ENCODE measurements at regions not wholly inside any gene's neighbourhood (a gene's known extent, or its start where the extent isn't known, plus 50 kb on each side); places are given as distances from the start of the nearest gene placed in this dataset.

- no peak for DNase-seq (ENCODE audit: extremely low read depth, insufficient read length)
- Histone ChIP-seq H3K36me3 (ENCODE audit: control insufficient read depth, insufficient read depth, low read length) (no peaks in the 10 kb centered on the region), H3K4me3 (replicated peaks; ENCODE audit: low read depth, low read length) (no peak overlapping the region), H3K27me3 (replicated peaks; ENCODE audit: control insufficient read depth, insufficient read depth, low read length) (no peaks in the 10 kb centered on the region)
- TF ChIP-seq CTCF (IDR thresholded peaks at IDR 0.05; ENCODE audit: insufficient read depth, low read length, poor library complexity, severe bottlenecking), result no peak
These were observed 186.3 kb downstream of the IRS2 start for GRCh38 chr13:109599901-109600657.

- TF ChIP-seq CTCF (IDR thresholded peaks at IDR 0.05; ENCODE audit: insufficient read depth, low read length, poor library complexity, severe bottlenecking), result no peak
- Histone ChIP-seq H3K4me3 (replicated peaks; ENCODE audit: low read depth, low read length) (no peak overlapping the region), H3K36me3 (ENCODE audit: control insufficient read depth, insufficient read depth, low read length) (no peaks in the 10 kb centered on the region), H3K27me3 (replicated peaks; ENCODE audit: control insufficient read depth, insufficient read depth, low read length) (no peaks in the 10 kb centered on the region)
- no peak for DNase-seq (ENCODE audit: extremely low read depth, insufficient read length)
These were observed 190.9 kb downstream of the IRS2 start for GRCh38 chr13:109595471-109595870.

GRCh38 chr13:109593230-109593629, 193.2 kb downstream of the IRS2 start:
- no peaks in the 10 kb centered on the region for H3K27me3 ChIP-seq (replicated peaks; ENCODE audit: control insufficient read depth, insufficient read depth, low read length)
- no peaks in the 10 kb centered on the region for H3K36me3 ChIP-seq (ENCODE audit: control insufficient read depth, insufficient read depth, low read length)
- no peak overlapping the region for H3K4me3 ChIP-seq (replicated peaks; ENCODE audit: low read depth, low read length)
- TF ChIP-seq CTCF (IDR thresholded peaks at IDR 0.05; ENCODE audit: insufficient read depth, low read length, poor library complexity, severe bottlenecking), result no peak
- DNase-seq (ENCODE audit: extremely low read depth, insufficient read length), result no peak

- DNase-seq (ENCODE audit: extremely low read depth, insufficient read length), result no peak
- Histone ChIP-seq H3K4me3 (replicated peaks; ENCODE audit: low read depth, low read length) (no peak overlapping the region), H3K27me3 (replicated peaks; ENCODE audit: control insufficient read depth, insufficient read depth, low read length) (no peaks in the 10 kb centered on the region), H3K36me3 (ENCODE audit: control insufficient read depth, insufficient read depth, low read length) (no peaks in the 10 kb centered on the region)
- TF ChIP-seq CTCF (IDR thresholded peaks at IDR 0.05; ENCODE audit: insufficient read depth, low read length, poor library complexity, severe bottlenecking), result no peak
These were observed 193.6 kb downstream of the IRS2 start for GRCh38 chr13:109592770-109593169.

GRCh38 chr13:109587689-109588088, 198.7 kb downstream of the IRS2 start:
- H3K27me3 ChIP-seq (replicated peaks; ENCODE audit: control insufficient read depth, insufficient read depth, low read length), result no peaks in the 10 kb centered on the region
- no peak for TF ChIP-seq CTCF (IDR thresholded peaks at IDR 0.05; ENCODE audit: insufficient read depth, low read length, poor library complexity, severe bottlenecking)
- no peaks in the 10 kb centered on the region for H3K36me3 ChIP-seq (ENCODE audit: control insufficient read depth, insufficient read depth, low read length)
- no peak overlapping the region for H3K4me3 ChIP-seq (replicated peaks; ENCODE audit: low read depth, low read length)
- no peak for DNase-seq (ENCODE audit: extremely low read depth, insufficient read length)
